ENCODE measurements at regions not wholly inside any gene's neighbourhood (a gene's known extent, or its start where the extent isn't known, plus 50 kb on each side); places are given as distances from the start of the nearest gene placed in this dataset.

DNA sequence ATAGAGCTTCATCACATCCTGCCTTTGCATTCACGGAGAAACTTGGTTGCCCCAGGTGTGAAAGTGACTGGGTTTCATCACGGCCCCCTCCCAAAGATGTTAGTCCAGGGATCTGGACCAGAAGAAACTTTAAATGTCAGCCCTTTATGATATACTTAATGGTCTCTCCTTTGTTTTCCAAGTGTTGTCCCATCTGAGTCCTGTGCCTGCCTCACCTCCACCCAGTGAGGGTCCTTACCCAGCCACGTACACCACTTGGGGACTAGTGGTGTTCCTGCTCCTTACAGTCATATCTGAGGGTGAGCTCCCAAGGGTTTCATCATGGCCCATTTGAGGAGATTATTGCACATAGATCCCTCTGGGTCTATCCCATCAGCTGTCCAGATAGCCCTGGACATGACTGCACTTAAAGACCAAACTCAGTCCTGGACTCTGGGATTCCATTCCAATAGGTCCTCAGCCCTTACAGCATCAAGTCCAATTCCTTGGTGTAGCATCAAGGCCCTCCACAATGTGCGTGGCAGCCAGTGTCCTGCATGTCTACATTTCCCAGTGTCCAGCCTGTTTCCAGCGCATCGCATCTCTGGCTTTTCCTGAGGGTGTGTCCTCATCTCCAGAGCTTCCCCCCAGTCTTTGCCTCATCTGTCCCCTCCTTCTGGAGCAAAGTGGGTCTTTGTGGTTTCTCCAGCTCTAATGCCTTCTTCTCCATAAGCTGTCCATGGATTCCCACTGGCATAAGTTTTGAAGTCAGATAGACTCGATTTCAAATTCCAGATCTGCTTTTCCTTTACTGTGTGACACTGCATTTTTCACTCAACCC lies 351.6 kb downstream of the MYCN start:
- no peak for DNase-seq
- H3K27ac Mint-ChIP-seq = no peak overlapping the region
- no peak overlapping the region for H3K27ac ChIP-seq (ENCODE audit: insufficient read length, low read depth, low read length)

More for the DNA sequence above, 351.6 kb downstream of the MYCN start:
- TF ChIP-seq, protein P1, sequence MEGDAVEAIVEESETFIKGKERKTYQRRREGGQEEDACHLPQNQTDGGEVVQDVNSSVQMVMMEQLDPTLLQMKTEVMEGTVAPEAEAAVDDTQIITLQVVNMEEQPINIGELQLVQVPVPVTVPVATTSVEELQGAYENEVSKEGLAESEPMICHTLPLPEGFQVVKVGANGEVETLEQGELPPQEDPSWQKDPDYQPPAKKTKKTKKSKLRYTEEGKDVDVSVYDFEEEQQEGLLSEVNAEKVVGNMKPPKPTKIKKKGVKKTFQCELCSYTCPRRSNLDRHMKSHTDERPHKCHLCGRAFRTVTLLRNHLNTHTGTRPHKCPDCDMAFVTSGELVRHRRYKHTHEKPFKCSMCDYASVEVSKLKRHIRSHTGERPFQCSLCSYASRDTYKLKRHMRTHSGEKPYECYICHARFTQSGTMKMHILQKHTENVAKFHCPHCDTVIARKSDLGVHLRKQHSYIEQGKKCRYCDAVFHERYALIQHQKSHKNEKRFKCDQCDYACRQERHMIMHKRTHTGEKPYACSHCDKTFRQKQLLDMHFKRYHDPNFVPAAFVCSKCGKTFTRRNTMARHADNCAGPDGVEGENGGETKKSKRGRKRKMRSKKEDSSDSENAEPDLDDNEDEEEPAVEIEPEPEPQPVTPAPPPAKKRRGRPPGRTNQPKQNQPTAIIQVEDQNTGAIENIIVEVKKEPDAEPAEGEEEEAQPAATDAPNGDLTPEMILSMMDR (conservative IDR thresholded peaks at IDR 0.05) = no peak
- Histone ChIP-seq H3K18ac (ENCODE audit: insufficient read length, low read depth, low read length) (no peak overlapping the region), H2AFZ (ENCODE audit: low read length) (no peak overlapping the region), H3K9me3 (ENCODE audit: control insufficient read depth, low read depth, low read length) (no peaks in the 10 kb centered on the region), H3K23me2 (ENCODE audit: insufficient read length, low read depth, low read length, poor library complexity, severe bottlenecking) (no peaks in the 10 kb centered on the region), H4K91ac (ENCODE audit: insufficient read length, low read depth, low read length) (no peak overlapping the region), H3K4ac (ENCODE audit: low read depth, low read length) (no peak overlapping the region), H2AK5ac (ENCODE audit: insufficient read length, low read length) (no peak overlapping the region), H3K4me1 (ENCODE audit: insufficient read depth, low read length) (no peaks in the 10 kb centered on the region), H3K27me3 (ENCODE audit: insufficient read depth, low read length) (no peaks in the 10 kb centered on the region), H3K79me2 (ENCODE audit: insufficient read depth, low read length) (no peaks in the 10 kb centered on the region), H2BK12ac (ENCODE audit: insufficient read length, low read depth, low read length) (no peak overlapping the region), H3T11ph (ENCODE audit: low read length) (no peak overlapping the region), H3K14ac (ENCODE audit: insufficient read depth, low read length) (no peak overlapping the region), H4K5ac (ENCODE audit: insufficient read length, low read depth, low read length) (no peak overlapping the region), H2BK15ac (ENCODE audit: low read depth, low read length) (no peak overlapping the region), H3K23ac (ENCODE audit: insufficient read length, low read depth, low read length) (no peak overlapping the region), H2BK20ac (ENCODE audit: low read depth, low read length, poor library complexity, severe bottlenecking) (no peak overlapping the region), H2BK120ac (ENCODE audit: low read depth, low read length, poor library complexity, severe bottlenecking) (no peak overlapping the region), H3K9ac (ENCODE audit: extremely low read depth, insufficient read length, low read length) (no peak overlapping the region), H2BK5ac (ENCODE audit: insufficient read length, low read length) (no peak overlapping the region), H3K79me1 (ENCODE audit: insufficient read depth, low read depth, low read length, poor library complexity, severe bottlenecking) (no peaks in the 10 kb centered on the region), H4K20me1 (ENCODE audit: control insufficient read depth, insufficient read depth, insufficient read length) (no peaks in the 10 kb centered on the region), H3K56ac (ENCODE audit: insufficient read length, low read depth, low read length) (no peak overlapping the region), H4K8ac (replicated peaks; ENCODE audit: insufficient read length, low read depth, low read length) (no peak overlapping the region), H3K4me2 (ENCODE audit: insufficient read depth, insufficient read length, low read length) (no peak overlapping the region)
- H3K4me1 Mint-ChIP-seq = peaks cover 3 to 8% of the 10 kb centered on the region in 2 experiments
- WGBS (ENCODE audit: extremely low coverage, insufficient read length, low lambda C conversion rate) = no CpG with 5 or more reads among the region's 7 CpGs
- no peak overlapping the region for H3K4me3 Mint-ChIP-seq
- H3K36me3 Mint-ChIP-seq (ENCODE audit: insufficient read depth in 1 of 3, low read depth in 3 of 3) = no peaks in the 10 kb centered on the region
- H3K27me3 Mint-ChIP-seq (ENCODE audit: low read depth) = peaks cover 2% of the 10 kb centered on the region
- no peaks in the 10 kb centered on the region; a peak in 1 of 5 replicates for H3K9me3 Mint-ChIP-seq

Measured in H9 (cell line).